Endometrium (tissue), 2 donors: ENCODE measurements at regions not wholly inside any gene's neighbourhood (a gene's known extent, or its start where the extent isn't known, plus 50 kb on each side); places are given as distances from the start of the nearest gene placed in this dataset.

Source experiments
- FAIRE-seq: peaks from 2 replicates; lab custom pipeline; 2012; peaks lifted over from hg19 to GRCh38; lab: Jason Lieb, UNC
- donor health status: control.
- donor health status: control.

- FAIRE-seq, result no peak
Observed at GRCh38 chr1:71179997-71180396, 99.2 kb upstream of the ZRANB2 start.

- no peak for FAIRE-seq
Observed at GRCh38 chr1:71170925-71171324, 90.1 kb upstream of the ZRANB2 start.

GRCh38 chr1:71167505-71167904 is 86.7 kb upstream of the ZRANB2 start:
- no peak for FAIRE-seq

GRCh38 chr1:71166178-71167173 is 85.6 kb upstream of the ZRANB2 start:
- FAIRE-seq, result no peak

- FAIRE-seq, result no peak
Observed at GRCh38 chr1:71157715-71158114, 76.9 kb upstream of the ZRANB2 start.

GRCh38 chr1:71157151-71157550 is 76.3 kb upstream of the ZRANB2 start:
- FAIRE-seq, result no peak

- no peak for FAIRE-seq
Observed at GRCh38 chr1:71156590-71156989, 75.8 kb upstream of the ZRANB2 start.

- no peak for FAIRE-seq
Observed at GRCh38 chr1:71154429-71154828, 73.6 kb upstream of the ZRANB2 start.

- no peak for FAIRE-seq
Observed at GRCh38 chr1:71153826-71154225, 73.0 kb upstream of the ZRANB2 start.

GRCh38 chr1:71147637-71148360 is 67.0 kb upstream of the ZRANB2 start:
- FAIRE-seq, result no peak

GRCh38 chr1:71135571-71135970 is 54.7 kb upstream of the ZRANB2 start:
- no peak for FAIRE-seq
